ENCODE measurements at regions not wholly inside any gene's neighbourhood (a gene's known extent, or its start where the extent isn't known, plus 50 kb on each side); places are given as distances from the start of the nearest gene placed in this dataset.

DNA sequence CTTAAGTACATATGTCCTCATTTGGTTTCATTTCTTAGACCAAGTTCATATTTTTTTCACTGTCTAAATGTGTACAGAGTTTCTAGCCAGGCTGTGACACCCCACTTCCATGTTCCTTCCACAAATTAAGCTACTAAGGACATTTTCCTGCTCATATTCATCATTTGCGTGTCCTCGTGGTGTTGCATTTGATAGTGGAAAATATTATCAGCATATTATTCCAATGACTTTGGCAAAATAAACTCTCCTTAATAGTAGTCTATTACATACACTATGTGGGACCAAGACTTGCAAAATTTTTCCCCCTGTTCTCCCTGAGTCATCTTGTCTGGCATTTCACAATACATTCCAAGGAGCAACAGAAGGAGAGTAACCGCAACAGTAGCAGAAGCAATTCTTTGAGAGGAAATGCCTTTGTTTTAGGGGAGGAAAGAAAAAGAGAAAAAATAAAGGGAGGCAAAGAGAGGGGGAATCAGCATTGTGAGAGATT is 599.2 kb downstream of the COL12A1 start:
- WGBS, 4 donors, result 55 to 67% (median 62%) methylated on average over 3 of the region's 3 CpGs
- H3K27ac ChIP-seq, result peak overlapping the region in 2 of 5 donors; percentile 32 to 51
- no peaks in the 10 kb centered on the region for H3K36me3 ChIP-seq (replicated peaks in 1 of 2)
- no peaks in the 10 kb centered on the region for H3K4me1 ChIP-seq (replicated peaks in 1 of 2)
- no peak overlapping the region for H3K4me3 ChIP-seq
- peak in 1 of 7 donors; percentile 1 for DNase-seq
- H3K9me3 ChIP-seq (replicated peaks in 1 of 3), result no peaks in the 10 kb centered on the region
- intact Hi-C loops (cut with DNase I), result no loop called here
- H3K27me3 ChIP-seq, result no peaks in the 10 kb centered on the region
- TF ChIP-seq CTCF (IDR thresholded peaks at IDR 0.05) (no peak), POLR2A (IDR thresholded peaks at IDR 0.05) (no peak)

GRCh38 chr6:74605922-74606581 is 599.8 kb downstream of the COL12A1 start:
- TF ChIP-seq POLR2A (IDR thresholded peaks at IDR 0.05) (no peak), CTCF (IDR thresholded peaks at IDR 0.05) (no peak)
- 71 to 77% (median 74%) methylated on average over 3 of the region's 3 CpGs for WGBS, 4 donors
- H3K36me3 ChIP-seq (replicated peaks in 1 of 2), result no peaks in the 10 kb centered on the region
- intact Hi-C loops (cut with DNase I), result no loop called here
- H3K4me1 ChIP-seq (replicated peaks in 1 of 2), result no peaks in the 10 kb centered on the region
- peak overlapping the region in 2 of 5 donors; percentile 36 to 51 for H3K27ac ChIP-seq
- H3K4me3 ChIP-seq, result no peak overlapping the region
- H3K9me3 ChIP-seq (replicated peaks in 1 of 3), result no peaks in the 10 kb centered on the region
- no peaks in the 10 kb centered on the region for H3K27me3 ChIP-seq
- DNase-seq, result no peak

DNA sequence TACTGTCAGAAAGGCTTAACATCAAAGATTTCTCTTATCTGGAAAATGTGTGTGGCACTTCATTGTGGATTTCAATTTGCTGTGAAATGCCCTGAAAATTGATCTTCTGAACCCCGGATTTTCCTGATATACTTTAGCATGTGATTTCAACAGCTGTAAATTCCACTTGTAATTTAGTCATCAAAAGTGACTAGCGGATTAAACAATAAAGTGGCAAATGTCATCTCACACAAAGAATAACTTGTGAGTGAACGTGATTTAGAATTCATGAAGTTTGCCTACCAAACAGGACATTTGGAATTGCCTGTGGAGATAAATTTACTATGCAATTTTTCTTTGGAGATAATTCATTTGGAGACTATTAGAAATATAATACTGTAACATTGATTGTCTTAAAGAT is 601.6 kb downstream of the COL12A1 start:
- no peaks in the 10 kb centered on the region for H3K4me1 ChIP-seq (replicated peaks in 1 of 2)
- no peaks in the 10 kb centered on the region for H3K27me3 ChIP-seq
- H3K4me3 ChIP-seq, result no peak overlapping the region
- intact Hi-C loops (cut with DNase I), result no loop called here
- no peaks in the 10 kb centered on the region for H3K36me3 ChIP-seq (replicated peaks in 1 of 2)
- H3K9me3 ChIP-seq (replicated peaks in 1 of 3), result no peaks in the 10 kb centered on the region
- TF ChIP-seq CTCF (IDR thresholded peaks at IDR 0.05), result no peak
- no peak for TF ChIP-seq POLR2A (IDR thresholded peaks at IDR 0.05)
- DNase-seq, result no peak
- no peak overlapping the region for H3K27ac ChIP-seq
- 64 to 80% (median 74%) methylated on average over 3 of the region's 3 CpGs for WGBS, 4 donors

- intact Hi-C loops (cut with DNase I), result no loop called here
- no peaks in the 10 kb centered on the region for H3K4me1 ChIP-seq (replicated peaks in 1 of 2)
- no peaks in the 10 kb centered on the region for H3K36me3 ChIP-seq (replicated peaks in 1 of 2)
- no peak overlapping the region for H3K27ac ChIP-seq
- H3K9me3 ChIP-seq (replicated peaks in 1 of 3), result no peaks in the 10 kb centered on the region
- 33 to 68% (median 64%) methylated on average over 2 of the region's 2 CpGs for WGBS, 4 donors
- H3K4me3 ChIP-seq, result no peak overlapping the region
- DNase-seq, result no peak
- TF ChIP-seq CTCF (IDR thresholded peaks at IDR 0.05) (no peak), POLR2A (IDR thresholded peaks at IDR 0.05) (no peak)
- no peaks in the 10 kb centered on the region for H3K27me3 ChIP-seq
Measured at GRCh38 chr6:74603322-74604076, 602.4 kb downstream of the COL12A1 start.
